RWPE1 (cell line): ENCODE measurements at regions not wholly inside any gene's neighbourhood (a gene's known extent, or its start where the extent isn't known, plus 50 kb on each side); places are given as distances from the start of the nearest gene placed in this dataset.

Source experiments
- CTCF ChIA-PET: fragments of 350-600 bp; sonication (Branson Sonifier 250); formaldehyde crosslinking; extraction: SDS; loops from one replicate; lab custom pipeline; 2021; lab: Yijun Ruan, JAX
- POLR2A ChIA-PET: fragments of 400-600 bp; formaldehyde crosslinking; extraction: SDS; loops from one replicate; lab custom pipeline; 2020; ENCODE audit warnings: antibody characterized with exemption; ENCODE audit not compliant: low non-redundant PET; lab: Yijun Ruan, JAX
- DNase-seq: peaks from one replicate; pipeline ENCODE4 v3.0.0; 2012; ENCODE audit warnings: low spot score
- H3K27ac ChIP-seq: fragments of 450-650 bp; 2 replicates; pipeline ENCODE4 v1.5.1; 2017
- TF ChIP-seq, protein P1 (sequence below): fragments of 450-650 bp; conservative IDR thresholded peaks from 2 replicates; pipeline ENCODE4 v1.5.1; 2017; ENCODE audit warnings: low read depth, mild to moderate bottlenecking

DNA sequence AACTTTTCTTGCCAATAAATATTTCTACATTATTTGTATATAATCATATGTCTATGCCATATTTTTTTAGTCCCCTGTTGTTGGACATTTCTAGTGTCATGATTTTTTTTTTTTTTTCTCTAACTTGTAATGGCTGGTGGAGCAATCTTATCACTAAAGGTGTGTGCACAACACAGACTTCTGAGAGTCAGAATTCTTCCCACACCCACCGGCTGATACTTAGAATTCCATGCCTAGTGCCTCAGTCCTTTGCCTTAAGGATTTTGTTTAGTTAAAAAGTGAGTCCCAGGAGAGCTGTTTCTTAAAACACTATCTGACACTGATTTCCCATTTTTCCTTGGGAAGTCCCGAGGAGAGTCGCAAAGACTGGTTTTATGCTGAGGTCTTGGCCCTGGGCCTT, 87.7 kb upstream of the BARX2 start:
- DNase-seq = no peak
- H3K27ac ChIP-seq = no peak overlapping the region
- POLR2A ChIA-PET = no interaction called here
- CTCF ChIA-PET = no interaction called here
- TF ChIP-seq, protein P1, sequence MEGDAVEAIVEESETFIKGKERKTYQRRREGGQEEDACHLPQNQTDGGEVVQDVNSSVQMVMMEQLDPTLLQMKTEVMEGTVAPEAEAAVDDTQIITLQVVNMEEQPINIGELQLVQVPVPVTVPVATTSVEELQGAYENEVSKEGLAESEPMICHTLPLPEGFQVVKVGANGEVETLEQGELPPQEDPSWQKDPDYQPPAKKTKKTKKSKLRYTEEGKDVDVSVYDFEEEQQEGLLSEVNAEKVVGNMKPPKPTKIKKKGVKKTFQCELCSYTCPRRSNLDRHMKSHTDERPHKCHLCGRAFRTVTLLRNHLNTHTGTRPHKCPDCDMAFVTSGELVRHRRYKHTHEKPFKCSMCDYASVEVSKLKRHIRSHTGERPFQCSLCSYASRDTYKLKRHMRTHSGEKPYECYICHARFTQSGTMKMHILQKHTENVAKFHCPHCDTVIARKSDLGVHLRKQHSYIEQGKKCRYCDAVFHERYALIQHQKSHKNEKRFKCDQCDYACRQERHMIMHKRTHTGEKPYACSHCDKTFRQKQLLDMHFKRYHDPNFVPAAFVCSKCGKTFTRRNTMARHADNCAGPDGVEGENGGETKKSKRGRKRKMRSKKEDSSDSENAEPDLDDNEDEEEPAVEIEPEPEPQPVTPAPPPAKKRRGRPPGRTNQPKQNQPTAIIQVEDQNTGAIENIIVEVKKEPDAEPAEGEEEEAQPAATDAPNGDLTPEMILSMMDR = no peak

DNA sequence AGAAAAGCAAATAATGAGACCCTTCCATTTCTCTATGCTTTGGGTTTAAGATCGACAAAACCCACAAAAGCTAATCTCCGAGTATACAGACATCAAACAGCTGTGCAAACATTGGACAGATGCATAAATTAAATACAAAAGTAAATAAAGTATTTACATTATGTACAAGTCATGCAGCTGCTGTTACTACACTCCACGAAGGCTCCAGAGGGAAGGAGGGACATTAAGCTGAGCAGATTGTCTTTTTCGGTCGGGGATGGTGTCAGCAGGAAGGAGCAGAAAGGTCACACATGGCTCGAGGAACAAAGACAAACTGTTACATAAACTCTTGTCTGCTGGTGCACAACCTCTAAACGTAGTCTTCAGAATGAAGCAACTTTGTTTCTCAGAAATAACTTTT, 88.8 kb upstream of the BARX2 start:
- ChIA-PET CTCF (interaction anchor here (0.6 kb wide), 1 partner anchor 88 kb away, joined by 3 read pairs; no protein-coding TSS in a partner anchor), POLR2A (no interaction called here)
- DNase-seq = no peak
- TF ChIP-seq, protein P1 = no peak
- no peak overlapping the region for H3K27ac ChIP-seq

DNA sequence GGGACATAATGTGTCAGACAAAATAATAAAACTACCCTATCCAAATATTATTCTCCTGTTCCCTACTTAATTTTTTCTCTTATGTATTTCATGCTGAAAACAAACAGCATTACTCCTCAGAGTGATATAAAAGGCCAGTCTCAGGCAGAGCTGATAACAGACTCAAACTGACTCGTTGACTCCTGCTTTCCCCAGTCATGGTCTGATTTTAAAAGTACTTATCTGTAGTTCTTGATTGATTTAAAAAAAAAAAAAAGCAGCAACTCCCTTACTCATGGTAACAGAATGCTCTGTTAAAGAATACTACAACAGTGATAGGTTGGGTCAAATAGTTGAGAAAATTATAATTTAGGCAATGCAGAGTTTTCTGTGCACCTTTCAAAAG, 90.3 kb upstream of the BARX2 start:
- H3K27ac ChIP-seq = no peak overlapping the region
- TF ChIP-seq, protein P1 = no peak
- ChIA-PET POLR2A (no interaction called here), CTCF (no interaction called here)
- no peak for DNase-seq

DNA sequence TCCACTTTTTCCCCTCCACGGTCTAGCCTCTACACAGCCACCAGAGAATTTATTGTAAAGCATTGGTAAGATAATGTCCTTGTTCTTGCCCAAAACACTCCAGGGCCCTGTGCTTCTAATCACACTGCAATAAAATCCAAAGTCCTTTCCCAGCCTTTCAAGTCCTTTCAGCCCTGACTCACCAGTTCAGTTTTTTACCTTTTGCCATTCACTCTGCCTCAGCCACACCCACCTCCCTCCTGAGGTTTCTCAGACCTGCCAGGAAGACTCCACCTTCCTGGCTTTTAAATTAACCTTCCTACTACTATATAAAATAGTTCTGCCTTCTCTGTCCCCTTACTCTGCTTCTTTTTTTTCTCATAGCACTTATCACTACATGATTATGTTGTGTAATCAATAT, 91.0 kb upstream of the ARHGAP32 start:
- ChIA-PET CTCF (no interaction called here), POLR2A (no interaction called here)
- H3K27ac ChIP-seq = no peak overlapping the region
- DNase-seq = peak; percentile 40
- TF ChIP-seq, protein P1 = no peak

DNA sequence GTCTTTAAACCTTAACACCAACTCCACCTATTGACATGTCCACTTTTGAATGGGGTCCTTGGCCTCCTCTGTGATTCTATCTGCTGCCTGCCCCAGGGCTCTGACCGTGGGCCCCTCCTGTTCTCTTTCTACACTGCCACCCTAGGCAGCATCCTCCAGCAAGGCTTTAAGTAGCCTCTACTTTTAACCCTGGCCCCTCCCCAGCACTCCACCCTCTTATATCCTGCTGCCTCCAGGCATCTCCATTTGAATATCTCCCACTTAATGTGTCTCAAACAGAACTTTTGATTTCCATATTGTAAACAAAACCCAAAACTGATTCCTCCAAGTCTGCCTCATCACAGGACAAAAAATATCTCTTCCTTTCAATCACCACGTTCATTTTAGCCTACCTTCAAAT, 90.5 kb upstream of the ARHGAP32 start:
- TF ChIP-seq, protein P1 = no peak
- CTCF ChIA-PET = interaction anchor here (2.2 kb wide), 1 partner anchor 49 kb away, joined by 9 read pairs; no protein-coding TSS in a partner anchor
- H3K27ac ChIP-seq = no peak overlapping the region
- no peak for DNase-seq
- POLR2A ChIA-PET = no interaction called here

DNA sequence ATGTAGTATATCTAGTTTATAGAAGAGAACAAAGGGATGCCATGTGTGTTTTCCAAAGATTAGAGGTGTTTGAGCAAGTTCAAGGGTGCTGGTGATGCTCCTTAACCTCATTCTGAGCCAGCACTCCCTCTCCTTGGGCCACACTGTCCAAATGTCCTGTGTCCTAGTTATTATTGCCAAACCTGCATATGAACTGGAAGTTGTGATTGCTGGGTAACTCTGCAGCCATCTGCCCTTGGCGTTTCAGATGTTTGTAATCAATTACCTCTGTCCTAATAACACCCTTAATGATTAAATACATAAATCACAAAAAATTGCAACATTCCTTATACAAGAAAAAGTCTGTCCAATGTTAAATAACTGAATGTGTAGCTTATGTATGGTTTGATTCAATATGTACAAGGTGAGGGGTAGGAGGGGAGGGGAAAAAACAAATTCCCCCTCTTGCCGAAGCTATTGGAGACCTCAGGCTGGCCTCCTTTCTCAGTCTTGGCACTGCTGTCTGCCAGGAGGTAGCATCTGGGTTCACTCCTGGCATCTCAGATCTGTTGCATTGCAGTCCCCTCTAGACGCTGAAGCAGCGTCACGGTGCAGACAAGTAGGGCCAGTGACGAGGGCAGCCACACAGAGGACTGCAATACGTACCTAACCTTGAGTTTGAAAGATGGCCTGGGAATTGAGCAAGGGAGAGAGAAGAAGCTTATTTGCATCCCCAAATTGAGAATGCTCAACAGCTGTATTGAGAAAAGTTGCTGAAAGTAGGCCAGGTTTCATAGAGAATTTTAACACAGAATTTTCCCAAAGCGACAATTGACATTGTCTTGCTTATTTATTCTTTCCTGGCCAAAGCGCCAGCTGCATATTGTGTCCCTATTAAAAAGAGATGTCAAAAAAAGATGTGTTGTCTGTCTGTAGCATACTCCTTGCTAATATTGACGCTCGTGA, 89.6 kb upstream of the ARHGAP32 start:
- ChIA-PET POLR2A (no interaction called here), CTCF (interaction anchor here (2.2 kb wide), 1 partner anchor 50 kb away, joined by 9 read pairs; no protein-coding TSS in a partner anchor)
- no peak overlapping the region for H3K27ac ChIP-seq
- TF ChIP-seq, protein P1 = no peak
- DNase-seq = no peak
